OCI-LY1 (cell line): ENCODE measurements at regions not wholly inside any gene's neighbourhood (a gene's known extent, or its start where the extent isn't known, plus 50 kb on each side); places are given as distances from the start of the nearest gene placed in this dataset.

Experiments used
- CTCF ChIP-seq: fragments of 200-600 bp; sonication (generic), shearing (Covaris generic); IDR thresholded peaks from 2 replicates; pipeline ENCODE4 v1.5.1; 2017; ENCODE audit warnings: mild to moderate bottlenecking, antibody characterized with exemption, low read length, moderate library complexity, mixed read lengths
- EZH2 ChIP-seq: fragments of 200-600 bp; sonication (generic), shearing (Covaris generic); IDR thresholded peaks from 2 replicates; pipeline ENCODE4 v1.8.0; 2017; ENCODE audit warnings: borderline replicate concordance, mixed run types, mild to moderate bottlenecking, antibody characterized with exemption, low read length, moderate library complexity, mixed read lengths

GRCh38 chr5:124446120-124446519 lies 300.3 kb downstream of the ZNF608 start:
- TF ChIP-seq CTCF (no peak), EZH2 (no peak)
